KOPT-K1 (cell line): ENCODE measurements at regions not wholly inside any gene's neighbourhood (a gene's known extent, or its start where the extent isn't known, plus 50 kb on each side); places are given as distances from the start of the nearest gene placed in this dataset.

ENCODE experiments used
- H3K27ac ChIP-seq: fragments of 200-600 bp; sonication (generic); 2 replicates; pipeline ENCODE4 v1.5.1; 2016; ENCODE audit warnings: antibody characterized with exemption, mild to moderate bottlenecking, low read depth, low read length; ENCODE audit not compliant: poor library complexity, severe bottlenecking
- H3K36me3 ChIP-seq: fragments of 200-600 bp; sonication (generic); 2 replicates; pipeline ENCODE4 v1.5.1; 2017; ENCODE audit warnings: antibody characterized with exemption, mild to moderate bottlenecking, low read length, moderate library complexity; ENCODE audit not compliant: insufficient read depth
- H3K9me3 ChIP-seq: fragments of 200-600 bp; sonication (generic); 2 replicates; pipeline ENCODE4 v1.5.1; 2017; ENCODE audit warnings: antibody characterized with exemption, low read length, mild to moderate bottlenecking; ENCODE audit not compliant: insufficient read depth, poor library complexity, severe bottlenecking

DNA sequence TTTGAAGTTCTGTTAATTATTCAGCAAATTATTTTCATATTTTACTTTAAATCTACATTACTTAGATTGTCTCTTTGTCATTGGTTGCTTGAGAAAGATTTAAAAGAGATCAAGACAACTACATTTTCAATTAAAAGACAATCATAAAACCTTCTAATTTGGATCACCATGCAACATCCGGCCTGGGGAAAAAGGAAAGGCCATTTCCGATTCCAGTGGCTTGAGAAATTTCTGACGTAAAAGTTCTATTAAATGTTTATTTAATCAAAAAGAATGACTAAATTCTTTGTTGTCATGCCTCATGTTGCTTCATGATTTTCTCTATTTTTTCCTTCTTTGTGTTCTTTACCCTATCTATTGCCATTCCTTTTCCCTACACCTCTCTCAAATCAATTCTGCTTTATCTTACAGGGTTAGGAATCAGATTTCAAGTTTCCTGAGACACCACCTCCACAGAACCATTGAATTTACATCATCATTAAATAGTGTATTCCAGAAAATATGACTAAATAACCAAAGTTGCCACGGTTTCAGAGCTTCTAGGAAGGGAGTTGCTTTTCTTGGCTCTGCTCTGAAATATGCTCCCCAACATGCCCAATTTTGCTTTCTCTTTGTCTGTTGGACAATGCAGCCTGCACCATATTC lies 124.6 kb upstream of the ACSL4 start:
- H3K36me3 ChIP-seq = no peaks in the 10 kb centered on the region
- H3K27ac ChIP-seq = no peak overlapping the region
- no peaks in the 10 kb centered on the region for H3K9me3 ChIP-seq

DNA sequence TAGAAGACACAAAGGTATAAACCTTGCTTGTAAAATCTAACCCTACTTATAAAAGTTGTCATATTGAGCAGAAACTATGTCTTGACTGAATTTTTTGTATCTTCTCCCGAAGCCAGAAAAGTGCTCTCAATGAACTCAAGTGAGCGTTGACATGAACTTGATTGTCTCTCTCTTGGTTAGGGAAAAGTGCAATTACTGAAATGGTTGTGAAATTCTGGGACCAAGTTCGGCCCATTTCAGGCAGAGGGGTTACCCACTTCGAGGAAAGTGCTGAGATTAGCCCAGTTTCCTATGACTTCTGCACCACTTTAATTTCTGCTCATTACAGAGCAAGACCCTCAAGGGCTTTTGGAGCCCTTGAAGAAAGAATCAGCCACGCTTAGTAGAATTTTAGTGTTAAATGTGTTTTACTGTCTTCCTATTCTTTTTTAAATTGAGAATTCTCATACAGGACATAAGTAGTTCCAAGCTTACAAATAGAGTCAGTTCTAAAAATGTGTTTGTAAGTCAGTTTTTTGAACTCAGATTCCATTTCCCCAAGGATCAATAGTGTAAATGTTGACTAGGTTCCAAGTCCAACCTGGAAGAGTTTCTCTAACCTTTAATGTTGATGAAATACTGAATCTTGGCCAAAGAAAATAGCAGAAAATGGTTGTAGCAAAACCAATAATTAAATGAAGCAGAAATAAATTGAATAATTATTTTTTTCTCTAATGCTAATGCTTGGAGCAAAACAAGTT lies 125.7 kb upstream of the ACSL4 start:
- no peak overlapping the region for H3K27ac ChIP-seq

DNA sequence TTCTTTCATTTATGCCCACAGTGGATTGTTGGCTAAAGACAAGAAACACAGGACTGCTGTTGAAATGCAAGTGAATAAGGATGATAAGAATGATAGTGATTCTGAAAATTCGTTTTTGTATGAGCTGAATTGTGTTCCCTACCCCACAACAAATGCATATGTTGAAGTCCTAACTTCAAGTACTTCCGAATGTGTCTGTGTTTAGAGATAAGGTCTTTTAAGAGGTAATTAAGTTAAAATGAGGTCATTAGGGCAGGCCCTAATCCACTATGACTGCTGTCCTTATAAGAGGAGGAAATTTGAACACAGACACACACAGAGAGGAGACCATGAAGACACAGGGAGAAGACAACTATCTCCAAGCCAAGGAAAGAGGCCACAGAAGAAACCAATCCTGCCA lies 126.6 kb upstream of the ACSL4 start:
- H3K27ac ChIP-seq = no peak overlapping the region
- H3K9me3 ChIP-seq = no peaks in the 10 kb centered on the region
- no peaks in the 10 kb centered on the region for H3K36me3 ChIP-seq

More for the DNA sequence above, 125.7 kb upstream of the ACSL4 start:
- Histone ChIP-seq H3K36me3 (no peaks in the 10 kb centered on the region), H3K9me3 (no peaks in the 10 kb centered on the region)

DNA sequence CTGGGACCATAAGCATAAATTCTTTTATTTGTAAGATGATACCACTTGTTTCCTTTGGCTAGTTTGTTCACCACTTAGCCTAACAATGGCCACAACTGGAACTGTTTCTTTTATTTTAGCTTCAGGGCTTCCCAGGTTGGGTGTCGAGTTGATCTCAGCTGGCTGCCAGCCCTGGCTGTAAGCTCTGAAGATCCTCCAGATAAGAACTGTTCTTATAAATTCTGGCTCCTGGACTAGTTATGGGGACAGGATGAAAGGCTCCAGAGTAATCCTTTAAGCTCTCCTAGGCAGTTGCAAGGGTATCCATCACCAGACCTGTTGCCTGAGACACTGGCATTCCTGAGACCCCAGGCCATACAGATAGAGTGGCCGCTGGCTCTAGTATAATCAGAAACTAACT lies 129.4 kb upstream of the ACSL4 start:
- H3K9me3 ChIP-seq = no peaks in the 10 kb centered on the region
- no peaks in the 10 kb centered on the region for H3K36me3 ChIP-seq
- no peak overlapping the region for H3K27ac ChIP-seq

DNA sequence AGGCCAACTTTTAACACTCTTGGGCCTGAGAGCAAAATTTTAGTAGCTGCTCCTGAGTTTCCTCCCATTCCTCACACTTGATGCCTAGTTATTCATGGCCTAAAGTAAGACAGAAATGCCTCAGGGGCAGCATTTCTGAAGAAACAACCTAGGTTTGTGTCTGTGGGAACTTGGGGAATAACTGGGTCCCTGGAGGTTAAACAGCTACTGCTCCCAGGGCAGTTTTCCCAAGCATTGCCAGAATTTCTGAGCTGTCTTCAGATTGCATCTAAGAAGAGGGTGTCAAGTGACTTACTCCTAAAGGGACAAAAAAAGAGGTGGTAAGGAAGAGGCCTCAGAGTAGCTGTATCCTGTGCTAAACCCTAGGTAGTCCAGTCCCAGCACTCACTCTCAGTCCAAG lies 130.8 kb upstream of the ACSL4 start:
- Histone ChIP-seq H3K27ac (no peak overlapping the region), H3K36me3 (no peaks in the 10 kb centered on the region), H3K9me3 (no peaks in the 10 kb centered on the region)

DNA sequence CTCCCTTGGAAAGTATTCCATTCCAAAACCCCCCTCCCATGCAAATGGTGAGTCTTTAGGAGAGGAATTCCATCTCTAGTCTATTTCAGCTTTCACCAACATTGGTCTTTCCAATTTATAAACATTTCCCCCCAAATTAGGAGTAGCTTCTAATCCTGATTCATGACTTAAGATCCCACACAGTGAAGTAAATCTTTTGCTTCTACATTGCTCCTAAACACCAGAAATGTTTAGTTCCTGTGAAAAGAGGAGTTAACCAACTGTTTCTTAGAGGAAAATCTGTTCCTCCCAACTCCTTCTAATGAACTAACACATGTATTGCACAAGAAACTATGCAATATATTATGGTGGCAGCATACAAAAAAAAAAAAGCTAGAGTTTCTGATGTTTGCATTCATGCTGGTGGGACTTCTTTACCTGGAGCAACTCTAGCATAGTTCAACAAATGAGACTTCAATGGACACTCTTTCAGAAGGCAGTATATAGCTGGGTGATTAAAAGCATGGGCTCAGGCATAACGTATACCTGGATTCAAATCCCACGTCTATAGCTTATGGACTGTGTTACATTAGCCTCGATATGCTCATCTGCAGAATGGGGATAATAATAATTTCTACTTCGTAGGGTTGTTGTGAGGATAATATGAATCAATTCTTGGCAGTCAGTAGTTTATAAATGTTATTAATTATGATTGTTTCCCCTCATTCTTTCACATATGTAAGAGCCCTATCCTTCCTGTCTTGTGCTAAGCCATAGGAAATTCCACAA lies 131.6 kb upstream of the TMEM164 start:
- Histone ChIP-seq H3K9me3 (no peaks in the 10 kb centered on the region), H3K27ac (no peak overlapping the region), H3K36me3 (no peaks in the 10 kb centered on the region)

DNA sequence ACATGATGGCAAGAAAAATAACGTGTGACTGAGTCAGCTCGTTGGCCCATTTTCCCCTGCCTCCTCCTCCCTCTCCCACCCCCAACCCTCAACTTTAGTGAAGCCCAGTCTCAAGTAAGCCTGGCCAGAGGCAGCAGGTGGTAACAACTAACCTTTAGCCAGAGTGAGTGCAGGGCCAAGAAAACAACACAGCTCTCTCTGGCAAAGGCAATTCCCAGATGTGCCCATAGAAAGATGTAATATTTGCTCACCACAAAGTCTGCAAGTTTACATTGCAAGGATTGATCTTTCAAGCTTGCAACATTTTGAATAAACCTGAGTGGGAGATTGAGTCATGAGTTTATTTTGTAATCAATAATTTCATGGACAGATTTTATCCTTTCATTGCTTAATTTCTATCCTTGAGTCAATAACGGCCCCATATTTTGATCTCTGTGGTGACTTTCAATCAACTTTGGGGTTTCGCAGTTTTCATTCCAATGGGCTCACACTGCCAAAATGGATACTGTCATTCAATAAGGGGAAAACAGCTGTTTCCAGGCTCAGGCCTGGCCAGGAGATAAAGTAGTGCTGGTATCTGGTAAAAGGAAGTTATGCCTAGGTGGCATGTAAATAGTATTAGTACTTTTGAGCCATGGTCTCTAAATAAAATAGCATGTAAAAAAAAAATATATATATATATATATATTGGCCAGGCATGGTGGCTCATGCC lies 130.7 kb upstream of the TMEM164 start:
- no peaks in the 10 kb centered on the region for H3K36me3 ChIP-seq
- H3K27ac ChIP-seq = no peak overlapping the region
- H3K9me3 ChIP-seq = no peaks in the 10 kb centered on the region

DNA sequence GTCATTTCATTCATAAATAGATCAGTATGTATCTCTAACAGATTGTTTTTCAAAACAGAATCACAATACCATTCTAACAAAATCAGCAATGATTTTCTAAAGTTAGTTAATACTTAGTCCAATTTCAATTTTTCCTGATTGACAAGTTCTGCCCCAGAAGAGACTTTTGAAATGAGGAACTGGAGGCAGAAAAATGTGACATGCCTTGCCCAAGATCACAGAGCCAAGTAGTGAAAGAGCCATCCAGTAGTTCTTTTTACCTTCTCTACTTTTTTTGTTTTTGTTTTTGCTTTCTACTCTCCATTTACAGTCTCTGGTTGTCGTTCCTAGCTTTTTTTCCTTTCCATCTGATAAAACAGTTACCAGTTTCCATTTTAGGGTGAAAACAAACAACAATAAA lies 129.3 kb upstream of the TMEM164 start:
- no peaks in the 10 kb centered on the region for H3K36me3 ChIP-seq
- H3K9me3 ChIP-seq = no peaks in the 10 kb centered on the region
- no peak overlapping the region for H3K27ac ChIP-seq

DNA sequence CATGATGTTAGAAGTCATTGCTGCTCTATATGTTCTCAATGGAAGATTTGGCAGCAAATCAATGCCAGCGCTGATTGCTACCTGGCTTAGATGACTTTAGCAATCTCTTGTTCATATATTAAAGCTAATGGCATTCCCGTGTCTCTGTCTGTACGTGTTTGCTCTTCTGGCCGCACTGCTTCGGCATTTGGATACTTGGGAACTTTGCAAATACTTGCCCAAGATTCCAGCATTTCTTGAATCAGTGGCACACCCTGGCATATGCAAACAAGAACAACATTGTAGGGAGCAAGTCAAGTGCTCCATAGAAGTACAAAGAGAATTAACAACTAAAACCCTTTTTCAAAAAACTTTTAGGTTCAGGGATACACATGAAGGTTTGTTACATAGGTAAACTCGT lies 128.9 kb upstream of the TMEM164 start:
- Histone ChIP-seq H3K27ac (no peak overlapping the region), H3K36me3 (no peaks in the 10 kb centered on the region), H3K9me3 (no peaks in the 10 kb centered on the region)

DNA sequence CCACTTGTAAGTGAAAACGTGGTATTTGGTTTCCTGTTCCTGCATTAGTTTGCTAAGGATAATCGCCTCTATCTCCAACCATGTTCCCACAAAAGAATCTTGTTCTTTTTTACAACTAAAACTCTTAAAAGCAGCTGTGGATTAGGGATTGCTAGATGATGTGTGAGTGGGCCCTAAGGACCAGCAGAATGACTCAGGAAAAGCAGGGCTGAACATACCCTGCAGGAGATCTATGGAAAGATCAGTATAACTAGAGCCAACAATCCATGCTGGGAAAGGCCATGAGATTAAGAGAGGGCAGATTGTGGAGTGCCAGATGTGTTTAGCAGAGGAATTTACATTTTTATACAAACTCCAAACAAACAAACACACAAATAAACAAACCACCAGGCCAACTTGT lies 128.4 kb upstream of the TMEM164 start:
- H3K36me3 ChIP-seq = no peaks in the 10 kb centered on the region
- H3K9me3 ChIP-seq = no peaks in the 10 kb centered on the region
- no peak overlapping the region for H3K27ac ChIP-seq

DNA sequence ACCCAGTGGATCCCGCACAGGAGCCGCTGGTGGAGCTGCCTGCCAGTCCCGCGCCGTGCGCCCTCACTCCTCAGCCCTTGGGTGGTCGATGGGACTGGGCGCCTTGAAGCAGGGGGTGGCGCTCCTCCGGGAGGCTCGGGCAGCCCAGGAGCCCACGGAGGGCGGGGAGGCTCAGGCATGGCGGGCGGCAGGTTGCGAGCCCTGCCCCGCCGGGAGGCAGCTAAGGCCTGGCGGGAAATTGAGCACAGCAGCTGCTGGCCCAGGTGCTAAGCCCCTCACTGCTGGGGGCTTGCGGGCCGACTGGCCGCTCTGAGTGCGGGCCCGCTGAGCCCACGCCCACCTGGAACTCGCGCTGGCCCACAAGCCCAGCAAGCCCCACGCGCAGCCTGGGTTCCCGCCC lies 127.1 kb upstream of the TMEM164 start:
- Histone ChIP-seq H3K9me3 (no peaks in the 10 kb centered on the region), H3K27ac (no peak overlapping the region), H3K36me3 (no peaks in the 10 kb centered on the region)

DNA sequence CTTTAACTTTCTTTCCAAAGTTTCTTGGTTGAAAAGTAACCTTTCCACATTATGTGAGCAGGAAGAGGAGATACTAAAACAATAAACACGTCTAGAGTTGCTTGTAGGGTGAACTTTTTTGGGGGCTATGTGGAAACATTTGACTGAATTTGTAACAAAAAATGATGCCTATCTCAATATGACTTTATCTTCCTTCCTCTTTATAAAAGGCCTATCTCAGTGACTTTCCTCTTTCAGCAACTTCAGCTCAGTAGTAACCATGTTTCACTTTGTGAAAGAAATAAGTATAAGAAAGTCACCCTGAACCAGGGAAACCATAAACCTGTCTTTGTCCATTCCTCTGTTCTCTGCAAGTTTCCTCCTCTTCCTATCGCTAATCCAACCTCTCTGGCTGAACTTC lies 124.7 kb upstream of the TMEM164 start:
- Histone ChIP-seq H3K27ac (no peak overlapping the region), H3K9me3 (no peaks in the 10 kb centered on the region), H3K36me3 (no peaks in the 10 kb centered on the region)

DNA sequence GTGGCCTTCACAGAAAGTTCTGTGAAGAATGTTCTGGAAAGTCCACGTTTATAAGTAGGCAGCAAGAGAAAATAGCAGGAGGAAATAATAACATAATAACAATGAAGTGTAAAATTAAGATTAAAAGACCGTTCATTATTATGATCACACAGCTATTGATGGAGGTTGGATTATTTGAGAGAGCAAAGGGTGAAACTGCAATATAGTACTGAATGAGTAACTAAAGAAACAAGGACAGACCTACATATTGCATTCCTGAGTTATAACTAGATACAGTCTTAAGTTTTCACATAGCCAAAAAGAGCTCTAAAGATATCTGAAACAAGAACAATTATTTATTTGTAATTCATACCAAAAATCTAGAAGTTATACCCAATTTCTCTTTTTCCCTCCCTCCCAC lies 122.9 kb upstream of the TMEM164 start:
- H3K9me3 ChIP-seq = no peaks in the 10 kb centered on the region
- H3K36me3 ChIP-seq = no peaks in the 10 kb centered on the region
- H3K27ac ChIP-seq = no peak overlapping the region

DNA sequence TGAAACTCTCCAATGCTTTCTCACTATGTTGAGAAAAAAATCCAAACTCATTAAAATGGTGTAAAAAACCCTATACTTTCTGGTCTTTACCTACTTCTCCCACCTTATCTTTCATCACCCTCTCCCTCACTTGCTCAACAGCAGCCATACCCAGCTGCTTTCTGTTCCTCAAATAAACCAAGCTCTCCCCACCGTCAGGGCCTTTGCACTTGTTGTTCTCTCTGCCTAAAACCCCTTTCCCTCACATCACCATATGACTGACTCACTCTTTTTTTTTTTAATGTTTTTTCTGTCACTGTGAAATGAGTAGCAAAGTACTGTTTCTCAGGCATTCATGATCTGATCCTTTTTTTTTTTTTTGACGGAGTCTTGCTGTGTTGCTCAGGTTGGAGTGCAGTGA lies 122.3 kb upstream of the TMEM164 start:
- Histone ChIP-seq H3K9me3 (no peaks in the 10 kb centered on the region), H3K36me3 (no peaks in the 10 kb centered on the region), H3K27ac (no peak overlapping the region)

DNA sequence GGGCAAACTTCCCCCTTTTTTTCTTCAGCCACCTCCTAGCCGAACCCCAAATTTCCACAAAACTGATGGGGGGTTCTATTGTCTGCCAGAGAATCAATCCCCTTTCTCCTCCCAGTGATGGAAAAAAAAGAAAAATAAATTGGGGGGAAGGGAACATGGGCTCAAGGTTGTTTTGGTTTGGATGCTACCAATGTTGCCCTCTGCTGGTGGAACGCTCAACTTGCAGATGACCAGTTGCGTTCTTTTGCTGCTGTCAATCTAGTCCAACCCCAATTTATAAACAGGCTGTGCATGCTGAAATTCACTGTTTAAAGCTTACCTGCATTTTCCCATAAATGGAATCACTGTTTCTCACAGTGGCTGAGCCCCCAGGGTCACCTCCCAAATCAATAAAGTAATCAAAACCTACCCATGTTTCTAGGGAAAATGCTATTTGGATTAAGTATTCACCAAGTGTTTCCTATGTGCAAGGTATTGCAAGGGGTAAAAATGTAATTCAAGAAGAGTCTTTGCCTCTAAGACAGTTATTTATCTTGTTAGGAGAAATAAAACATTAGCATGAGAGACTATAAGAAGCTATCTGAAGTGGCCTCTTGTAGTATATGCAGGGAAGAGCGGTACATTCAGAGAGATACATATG lies 116.7 kb upstream of the TMEM164 start:
- Histone ChIP-seq H3K27ac (no peak overlapping the region), H3K9me3 (no peaks in the 10 kb centered on the region), H3K36me3 (no peaks in the 10 kb centered on the region)
